ENCODE measurements at regions not wholly inside any gene's neighbourhood (a gene's known extent, or its start where the extent isn't known, plus 50 kb on each side); places are given as distances from the start of the nearest gene placed in this dataset.

DNA sequence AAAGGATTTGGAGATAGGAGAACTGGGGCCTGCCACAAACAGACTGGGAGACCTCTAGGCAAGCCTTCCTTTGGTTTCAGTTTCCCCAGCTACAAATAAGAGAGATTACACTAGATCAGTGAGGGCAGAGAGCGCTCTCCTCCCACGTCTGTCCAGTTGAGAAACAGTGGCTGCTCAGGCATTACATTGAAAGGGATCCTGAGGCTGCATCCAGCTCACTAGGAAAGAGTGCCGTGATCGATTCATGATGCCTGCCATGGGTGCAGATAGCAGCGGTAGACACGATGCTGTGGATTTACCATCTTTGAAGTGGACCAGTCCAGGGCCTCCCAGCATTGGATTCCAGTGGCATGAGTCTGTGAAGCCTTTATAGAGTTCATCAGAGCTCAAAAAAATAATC lies 62.6 kb downstream of the EN1 start:
- TF ChIP-seq, protein P1, sequence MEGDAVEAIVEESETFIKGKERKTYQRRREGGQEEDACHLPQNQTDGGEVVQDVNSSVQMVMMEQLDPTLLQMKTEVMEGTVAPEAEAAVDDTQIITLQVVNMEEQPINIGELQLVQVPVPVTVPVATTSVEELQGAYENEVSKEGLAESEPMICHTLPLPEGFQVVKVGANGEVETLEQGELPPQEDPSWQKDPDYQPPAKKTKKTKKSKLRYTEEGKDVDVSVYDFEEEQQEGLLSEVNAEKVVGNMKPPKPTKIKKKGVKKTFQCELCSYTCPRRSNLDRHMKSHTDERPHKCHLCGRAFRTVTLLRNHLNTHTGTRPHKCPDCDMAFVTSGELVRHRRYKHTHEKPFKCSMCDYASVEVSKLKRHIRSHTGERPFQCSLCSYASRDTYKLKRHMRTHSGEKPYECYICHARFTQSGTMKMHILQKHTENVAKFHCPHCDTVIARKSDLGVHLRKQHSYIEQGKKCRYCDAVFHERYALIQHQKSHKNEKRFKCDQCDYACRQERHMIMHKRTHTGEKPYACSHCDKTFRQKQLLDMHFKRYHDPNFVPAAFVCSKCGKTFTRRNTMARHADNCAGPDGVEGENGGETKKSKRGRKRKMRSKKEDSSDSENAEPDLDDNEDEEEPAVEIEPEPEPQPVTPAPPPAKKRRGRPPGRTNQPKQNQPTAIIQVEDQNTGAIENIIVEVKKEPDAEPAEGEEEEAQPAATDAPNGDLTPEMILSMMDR (conservative IDR thresholded peaks at IDR 0.05; ENCODE audit: low read length) = no peak
- no peak for TF ChIP-seq EZH2phosphoT487 (IDR thresholded peaks at IDR 0.05; ENCODE audit: borderline replicate concordance)
